SK-N-MC (cell line): ENCODE measurements at regions not wholly inside any gene's neighbourhood (a gene's known extent, or its start where the extent isn't known, plus 50 kb on each side); places are given as distances from the start of the nearest gene placed in this dataset.
"Not testable (repeated sequence)": the region's sequence is repeated elsewhere in the genome, so short reads cannot be mapped to it uniquely, and the experiment has no call there.

Experiments used
- DNase-seq: peaks from one replicate; pipeline ENCODE4 v3.0.0-alpha.2; 2011; ENCODE audit warnings: low read depth, low spot score
- H3K27ac ChIP-seq: fragments of 200-600 bp; sonication (generic); 2 replicates; pipeline ENCODE4 v1.5.1; 2016; ENCODE audit warnings: mixed run types
- H3K36me3 ChIP-seq: fragments of 200-600 bp; sonication (generic); 2 replicates; pipeline ENCODE4 v1.6.1; 2017; ENCODE audit warnings: antibody characterized with exemption, low read length, mixed read lengths; ENCODE audit not compliant: insufficient read depth
- H3K4me3 ChIP-seq: fragments of 200-600 bp; sonication (generic); 2 replicates; pipeline ENCODE4 v1.5.1; 2016
- H3K9ac ChIP-seq: fragments of 200-600 bp; sonication (generic); 2 replicates; pipeline ENCODE4 v1.8.0; 2017; ENCODE audit warnings: mixed run types, mixed read lengths; ENCODE audit not compliant: insufficient read length
- H3K9me3 ChIP-seq: fragments of 200-600 bp; sonication (generic); 2 replicates; pipeline ENCODE4 v1.6.1; 2017; ENCODE audit warnings: low read depth, mild to moderate bottlenecking, antibody characterized with exemption, low read length, moderate library complexity, mixed read lengths
- EZH2 ChIP-seq: fragments of 200-600 bp; sonication (generic); IDR thresholded peaks from one replicate; pipeline ENCODE4 v1.6.1; 2017; ENCODE audit warnings: antibody characterized with exemption
- FOXP2 ChIP-seq: optimal IDR thresholded peaks from 2 replicates; pipeline ENCODE3; 2011; ENCODE audit warnings: mild to moderate bottlenecking, moderate library complexity; ENCODE audit not compliant: insufficient read depth; ENCODE audit errors: extremely low read length, control extremely low read depth
- POLR2AphosphoS5 ChIP-seq: IDR thresholded peaks from 2 replicates; pipeline ENCODE4 v1.6.1; 2012; ENCODE audit warnings: mild to moderate bottlenecking, low read depth, low read length, borderline replicate concordance

DNA sequence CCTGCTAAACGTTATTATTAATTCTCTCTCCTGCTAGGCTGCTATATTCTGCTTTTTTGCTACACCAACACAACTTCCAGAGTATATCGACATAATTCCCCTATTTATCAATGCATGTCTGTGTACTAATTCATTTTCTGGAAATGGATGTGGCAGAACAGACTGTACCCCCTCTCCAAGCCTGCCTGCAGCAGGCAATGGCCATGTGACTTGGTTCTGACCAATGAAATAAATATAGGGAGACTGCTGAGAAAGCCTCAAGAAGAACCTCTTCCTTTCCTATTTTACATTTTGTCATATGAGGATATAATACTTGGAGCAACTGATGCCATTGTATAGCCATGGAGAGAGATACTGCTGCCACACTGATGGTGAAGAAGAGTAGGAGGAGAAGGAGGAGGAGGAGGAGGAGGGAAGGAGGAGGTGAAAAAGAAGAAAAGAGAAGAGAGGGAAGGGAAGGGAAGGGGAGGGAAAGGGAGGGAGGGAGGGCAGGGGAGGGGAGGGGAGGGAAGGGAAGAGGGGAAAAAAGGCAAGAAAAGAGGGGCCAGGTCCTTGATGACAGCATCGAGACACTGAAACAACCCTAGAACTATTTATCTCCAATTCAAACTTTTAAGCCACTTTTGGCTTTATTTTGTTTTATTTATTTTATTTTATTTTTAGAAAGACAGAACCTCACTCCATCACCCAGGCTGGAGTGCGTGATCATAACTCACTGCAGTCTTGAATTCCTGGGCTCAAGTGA, 57.0 kb upstream of the SPP1 start:
- Histone ChIP-seq H3K9ac (no peak overlapping the region), H3K27ac (no peak overlapping the region), H3K9me3 (no peaks in the 10 kb centered on the region), H3K36me3 (no peaks in the 10 kb centered on the region), H3K4me3 (no peak overlapping the region)
- TF ChIP-seq EZH2 (no peak), FOXP2 (no peak), POLR2AphosphoS5 (no peak)
- DNase-seq, result no peak

- not testable (repeated sequence) for H3K36me3 ChIP-seq, DNase-seq, H3K4me3 ChIP-seq, H3K27ac ChIP-seq, H3K9ac ChIP-seq, H3K9me3 ChIP-seq
Observed at GRCh38 chr4:87919304-87919703, 56.2 kb upstream of the SPP1 start.

- DNase-seq, result no peak
- Histone ChIP-seq H3K9ac (no peak overlapping the region), H3K9me3 (no peaks in the 10 kb centered on the region), H3K4me3 (no peak overlapping the region), H3K27ac (no peak overlapping the region), H3K36me3 (no peaks in the 10 kb centered on the region)
- TF ChIP-seq POLR2AphosphoS5 (no peak), EZH2 (no peak), FOXP2 (no peak)
Observed at GRCh38 chr4:87919941-87920340, 55.6 kb upstream of the SPP1 start.

GRCh38 chr4:87920478-87920877, 55.0 kb upstream of the SPP1 start:
- Histone ChIP-seq H3K4me3 (no peak overlapping the region), H3K9me3 (no peaks in the 10 kb centered on the region), H3K9ac (no peak overlapping the region), H3K27ac (no peak overlapping the region), H3K36me3 (no peaks in the 10 kb centered on the region)
- DNase-seq, result no peak
- TF ChIP-seq FOXP2, result no peak
- no peak for TF ChIP-seq EZH2
- no peak for TF ChIP-seq POLR2AphosphoS5

DNA sequence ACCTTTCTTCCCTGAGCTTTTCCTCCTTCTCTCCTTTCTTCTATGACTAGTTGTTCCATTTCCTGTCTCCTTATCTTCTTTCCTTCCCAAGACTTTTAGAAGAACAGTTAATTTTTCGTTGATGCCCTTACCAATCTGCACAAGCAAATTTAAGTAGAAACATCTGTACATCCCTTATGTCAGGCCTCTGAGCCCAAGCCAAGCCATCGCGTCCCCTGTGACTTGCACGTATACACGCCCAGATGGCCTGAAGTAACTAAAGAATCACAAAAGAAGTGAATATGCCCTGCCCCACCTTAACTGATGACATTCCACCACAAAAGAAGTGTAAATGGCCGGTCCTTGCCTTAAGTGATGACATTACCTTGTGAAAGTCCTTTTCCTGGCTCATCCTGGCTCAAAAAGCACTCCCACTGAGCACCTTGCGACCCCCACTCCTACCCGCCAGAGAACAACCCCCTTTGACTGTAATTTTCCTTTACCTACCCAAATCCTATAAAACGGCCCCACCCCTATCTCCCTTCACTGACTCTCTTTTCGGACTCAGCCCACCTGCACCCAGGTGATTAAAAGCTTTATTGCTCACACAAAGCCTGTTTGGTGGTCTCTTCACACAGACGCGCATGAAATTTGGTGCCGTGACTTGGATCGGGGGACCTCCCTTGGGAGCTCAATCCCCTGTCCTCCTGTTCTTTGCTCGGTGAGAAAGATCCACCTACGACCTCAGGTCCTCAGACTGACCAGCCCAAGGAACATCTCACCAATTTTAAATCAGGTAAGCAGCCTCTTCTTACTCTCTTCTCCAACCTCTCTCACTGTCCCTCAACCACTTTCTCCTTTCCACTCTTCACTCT, 53.7 kb upstream of the SPP1 start:
- H3K9me3 ChIP-seq, H3K36me3 ChIP-seq, H3K9ac ChIP-seq, H3K27ac ChIP-seq, H3K4me3 ChIP-seq, DNase-seq: not testable (repeated sequence)

DNA sequence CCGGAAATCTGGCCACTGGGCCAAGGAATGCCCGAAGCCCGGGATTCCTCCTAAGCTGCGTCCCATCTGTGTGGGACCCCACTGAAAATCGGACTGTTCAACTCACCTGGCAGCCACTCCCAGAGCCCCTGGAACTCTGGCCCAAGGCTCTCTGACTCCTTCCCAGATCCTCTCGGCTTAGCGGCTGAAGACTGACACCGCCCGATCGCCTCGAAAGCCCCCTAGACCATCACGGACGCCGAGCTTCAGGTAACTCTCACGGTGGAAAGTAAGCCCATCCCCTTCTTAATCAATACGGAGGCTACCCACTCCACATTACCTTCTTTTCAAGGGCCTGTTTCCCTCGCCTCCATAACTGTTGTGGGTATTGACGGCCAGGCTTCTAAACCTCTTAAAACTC, 51.4 kb upstream of the SPP1 start:
- H3K4me3 ChIP-seq, H3K27ac ChIP-seq, H3K9me3 ChIP-seq, DNase-seq, H3K9ac ChIP-seq, H3K36me3 ChIP-seq: not testable (repeated sequence)
